ENCODE measurements at regions not wholly inside any gene's neighbourhood (a gene's known extent, or its start where the extent isn't known, plus 50 kb on each side); places are given as distances from the start of the nearest gene placed in this dataset.
A peak's percentile ranks its signal among the peaks of the same experiment; 100 is the strongest.

GRCh38 chr12:25058012-25058411 is 109.1 kb upstream of the BCAT1 start:
- DNase-seq (ENCODE audit: low read depth) = no peak

GRCh38 chr12:25056486-25057130 is 107.7 kb upstream of the BCAT1 start:
- no peak for DNase-seq (ENCODE audit: low read depth)

GRCh38 chr12:25056011-25056410 is 107.1 kb upstream of the BCAT1 start:
- no peak for DNase-seq (ENCODE audit: low read depth)

GRCh38 chr12:25054783-25055144 is 105.9 kb upstream of the BCAT1 start:
- DNase-seq (ENCODE audit: low read depth) = peak; percentile 43

- DNase-seq (ENCODE audit: low read depth) = peak; percentile 31
Measured at GRCh38 chr12:25054076-25054782, 105.3 kb upstream of the BCAT1 start.

- no peak for DNase-seq (ENCODE audit: low read depth)
Measured at GRCh38 chr12:25052914-25053211, 104.0 kb upstream of the BCAT1 start.

- DNase-seq (ENCODE audit: low read depth) = no peak
Measured at GRCh38 chr12:25052196-25052913, 103.5 kb upstream of the BCAT1 start.

- DNase-seq (ENCODE audit: low read depth) = peak; percentile 71
Measured at GRCh38 chr12:25051656-25052195, 102.8 kb upstream of the BCAT1 start.

- DNase-seq (ENCODE audit: low read depth) = peak; percentile 5
Measured at GRCh38 chr12:25051171-25051570, 102.3 kb upstream of the BCAT1 start.

GRCh38 chr12:25045869-25046268 is 97.0 kb upstream of the BCAT1 start:
- no peak for DNase-seq (ENCODE audit: low read depth)

- DNase-seq (ENCODE audit: low read depth) = no peak
Measured at GRCh38 chr12:25041006-25041741, 92.3 kb upstream of the BCAT1 start.

GRCh38 chr12:25040593-25040992 is 91.7 kb upstream of the BCAT1 start:
- DNase-seq (ENCODE audit: low read depth) = no peak

GRCh38 chr12:25034676-25035075 is 85.8 kb upstream of the BCAT1 start:
- DNase-seq (ENCODE audit: low read depth) = peak; percentile 37

- no peak for DNase-seq (ENCODE audit: low read depth)
Measured at GRCh38 chr12:25025951-25026490, 77.1 kb upstream of the BCAT1 start.

- no peak for DNase-seq (ENCODE audit: low read depth)
Measured at GRCh38 chr12:25025260-25025659, 76.4 kb upstream of the BCAT1 start.

- DNase-seq (ENCODE audit: low read depth) = no peak
Measured at GRCh38 chr12:25023808-25024207, 74.9 kb upstream of the BCAT1 start.

- DNase-seq (ENCODE audit: low read depth) = peak; percentile 38
Measured at GRCh38 chr12:25020621-25021243, 71.8 kb upstream of the BCAT1 start.

GRCh38 chr12:25018146-25018545 is 69.2 kb upstream of the BCAT1 start:
- DNase-seq (ENCODE audit: low read depth) = no peak

- no peak for DNase-seq (ENCODE audit: low read depth)
Measured at GRCh38 chr12:25017336-25017735, 68.4 kb upstream of the BCAT1 start.

- no peak for DNase-seq (ENCODE audit: low read depth)
Measured at GRCh38 chr12:25014961-25015360, 66.1 kb upstream of the BCAT1 start.

- DNase-seq (ENCODE audit: low read depth) = no peak
Measured at GRCh38 chr12:25013061-25013460, 64.2 kb upstream of the BCAT1 start.

Data from myocyte (in vitro differentiated cells).